Thyroid gland (tissue), 4 donors: ENCODE measurements at regions not wholly inside any gene's neighbourhood (a gene's known extent, or its start where the extent isn't known, plus 50 kb on each side); places are given as distances from the start of the nearest gene placed in this dataset.

ENCODE experiments used
- CTCF ChIP-seq, 6 experiments: fragments of 200-600 bp in 3 of 6; fragments of 450-650 bp in 3 of 6; sonication (generic) in 3 of 6; IDR thresholded peaks; one replicate each; pipeline ENCODE4 v1.5.1; 2016 to 2019; ENCODE audit warnings: antibody characterized with exemption in 6 of 6, mild to moderate bottlenecking in 2 of 6, inconsistent platforms in 1 of 6, moderate library complexity in 1 of 6
- POLR2A ChIP-seq, 2 donors: fragments of 450-650 bp; IDR thresholded peaks; one replicate each; pipeline ENCODE4 v1.6.1; 2017; ENCODE audit warnings: antibody characterized with exemption in 2 of 2, mild to moderate bottlenecking in 2 of 2, moderate library complexity in 1 of 2

GRCh38 chr2:157067562-157067961 lies 189.9 kb upstream of the GALNT5 start:
- TF ChIP-seq CTCF (IDR thresholded peaks at IDR 0.05) (no peak), POLR2A (IDR thresholded peaks at IDR 0.05) (no peak)
